ENCODE measurements at regions not wholly inside any gene's neighbourhood (a gene's known extent, or its start where the extent isn't known, plus 50 kb on each side); places are given as distances from the start of the nearest gene placed in this dataset.

DNA sequence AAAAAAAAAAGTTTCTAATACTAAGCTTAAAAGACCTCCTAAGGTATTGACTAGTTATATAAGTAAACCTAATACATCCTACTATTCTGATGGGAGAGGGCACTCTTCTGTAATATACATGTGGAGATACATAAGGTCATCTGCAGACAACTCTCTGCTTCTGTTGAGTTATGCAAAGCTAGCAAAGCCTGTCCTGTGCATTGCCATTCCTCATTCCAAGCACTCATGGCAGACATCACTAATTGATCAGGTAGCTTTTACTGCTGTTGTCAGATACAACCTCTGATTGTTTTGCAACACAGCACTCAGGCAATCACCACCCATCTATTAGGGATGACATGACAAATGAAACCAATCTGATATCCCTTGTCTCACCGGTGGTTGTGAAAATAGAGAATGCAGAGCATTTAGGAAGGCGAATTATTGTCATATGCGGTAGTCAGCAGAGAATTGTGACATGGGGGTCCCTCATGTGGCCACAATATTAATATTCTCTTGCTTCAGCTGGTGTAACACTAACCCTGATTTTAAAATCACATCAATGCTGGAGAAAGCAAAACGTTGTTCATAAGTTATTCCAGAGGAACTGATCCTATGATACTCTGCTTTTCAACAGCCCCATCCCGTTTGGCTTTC lies 416.5 kb upstream of the GYPC start:
- TF ChIP-seq, protein P1, sequence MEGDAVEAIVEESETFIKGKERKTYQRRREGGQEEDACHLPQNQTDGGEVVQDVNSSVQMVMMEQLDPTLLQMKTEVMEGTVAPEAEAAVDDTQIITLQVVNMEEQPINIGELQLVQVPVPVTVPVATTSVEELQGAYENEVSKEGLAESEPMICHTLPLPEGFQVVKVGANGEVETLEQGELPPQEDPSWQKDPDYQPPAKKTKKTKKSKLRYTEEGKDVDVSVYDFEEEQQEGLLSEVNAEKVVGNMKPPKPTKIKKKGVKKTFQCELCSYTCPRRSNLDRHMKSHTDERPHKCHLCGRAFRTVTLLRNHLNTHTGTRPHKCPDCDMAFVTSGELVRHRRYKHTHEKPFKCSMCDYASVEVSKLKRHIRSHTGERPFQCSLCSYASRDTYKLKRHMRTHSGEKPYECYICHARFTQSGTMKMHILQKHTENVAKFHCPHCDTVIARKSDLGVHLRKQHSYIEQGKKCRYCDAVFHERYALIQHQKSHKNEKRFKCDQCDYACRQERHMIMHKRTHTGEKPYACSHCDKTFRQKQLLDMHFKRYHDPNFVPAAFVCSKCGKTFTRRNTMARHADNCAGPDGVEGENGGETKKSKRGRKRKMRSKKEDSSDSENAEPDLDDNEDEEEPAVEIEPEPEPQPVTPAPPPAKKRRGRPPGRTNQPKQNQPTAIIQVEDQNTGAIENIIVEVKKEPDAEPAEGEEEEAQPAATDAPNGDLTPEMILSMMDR (conservative IDR thresholded peaks at IDR 0.05 in 1 of 2, IDR thresholded peaks at IDR 0.05 in 1 of 2; ENCODE audit: extremely low read depth in 1 of 2, insufficient read depth in 1 of 2, low read depth in 1 of 2, low read length in 2 of 2) = no peak
- no peak for TF ChIP-seq EZH2 (IDR thresholded peaks at IDR 0.05; ENCODE audit: borderline replicate concordance, low read length)
